ENCODE measurements at regions not wholly inside any gene's neighbourhood (a gene's known extent, or its start where the extent isn't known, plus 50 kb on each side); places are given as distances from the start of the nearest gene placed in this dataset.
A peak's percentile ranks its signal among the peaks of the same experiment; 100 is the strongest.
"Not testable (repeated sequence)": the region's sequence is repeated elsewhere in the genome, so short reads cannot be mapped to it uniquely, and the experiment has no call there.

DNA sequence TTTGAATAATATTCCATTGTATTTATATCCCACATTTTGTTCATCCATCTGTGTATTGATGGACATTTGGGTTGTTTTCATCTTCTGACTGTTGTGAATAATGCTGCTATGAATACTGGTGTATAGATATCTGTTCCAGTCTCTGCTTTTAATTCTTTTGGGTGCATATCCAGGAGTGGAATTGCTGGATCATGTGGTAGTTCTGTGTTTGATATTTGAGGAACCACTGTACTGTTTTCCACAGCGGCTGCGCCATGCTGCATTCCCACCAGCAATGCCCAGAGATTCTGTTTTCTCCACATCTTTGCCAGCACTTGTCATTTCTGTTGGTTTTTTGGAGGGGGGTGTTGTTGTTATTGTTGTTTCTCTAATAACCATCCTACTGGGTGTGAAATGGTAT is 131.6 kb upstream of the KIF26B start:
- no peak for DNase-seq

DNA sequence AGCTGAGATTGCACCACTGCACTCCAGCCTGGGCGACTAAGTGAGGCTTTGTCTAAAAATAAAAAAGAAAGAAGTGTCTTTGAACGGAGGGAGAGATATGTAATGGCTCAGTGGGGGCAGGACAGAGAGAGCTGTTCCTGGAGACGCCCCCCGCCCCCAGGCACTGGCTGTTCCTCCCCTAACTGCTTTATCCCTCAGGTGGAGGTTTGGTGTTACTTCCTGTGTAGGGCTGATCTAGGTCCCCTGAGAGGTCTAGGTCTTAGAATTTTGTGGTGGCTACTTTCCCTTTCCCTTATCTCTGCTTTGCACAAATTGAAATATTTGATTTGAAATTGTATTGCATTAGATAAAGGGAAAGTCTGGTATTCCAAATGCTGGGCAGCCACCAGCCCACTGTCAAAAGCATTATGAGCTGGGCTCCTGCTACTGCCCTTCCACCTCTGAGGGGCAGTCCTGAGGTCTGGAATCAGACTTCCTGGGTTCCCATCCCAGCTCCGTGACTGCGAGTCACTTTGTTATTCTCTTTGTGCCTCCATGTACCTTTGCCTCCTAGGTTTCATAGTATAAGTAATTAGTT is 134.8 kb upstream of the KIF26B start:
- DNase-seq: no peak

- DNase-seq: peak; percentile 74
Observed at GRCh38 chr1:245016700-245017099, 138.1 kb upstream of the KIF26B start.

GRCh38 chr1:245015031-245015430 is 139.8 kb upstream of the KIF26B start:
- DNase-seq: no peak

- no peak for DNase-seq
Observed at GRCh38 chr1:245014247-245015029, 140.3 kb upstream of the KIF26B start.

GRCh38 chr1:245010018-245010614 is 144.7 kb upstream of the KIF26B start:
- no peak for DNase-seq

GRCh38 chr1:245008761-245009160 is 144.4 kb upstream of the HNRNPU start:
- no peak for DNase-seq

DNA sequence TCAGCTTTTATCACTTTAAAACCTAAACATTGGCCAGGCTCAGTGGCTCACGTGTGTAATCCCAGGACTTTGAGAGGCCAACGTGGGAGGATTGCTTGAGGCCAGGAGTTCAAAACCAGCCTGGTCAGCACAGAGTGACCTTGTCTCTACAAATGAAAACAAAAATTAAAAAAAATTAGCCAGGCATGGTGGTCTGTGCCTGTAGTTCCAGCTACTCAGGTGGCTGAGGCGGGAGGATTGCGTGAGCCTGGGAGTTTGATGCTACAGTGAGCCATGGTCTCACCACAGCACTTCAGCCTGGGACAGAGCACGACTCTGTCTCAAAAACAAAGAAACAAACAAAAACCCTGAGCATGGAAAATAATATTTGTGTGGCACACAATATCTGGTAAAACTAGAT is 143.5 kb upstream of the HNRNPU start:
- no peak for DNase-seq

- DNase-seq: no peak
Observed at GRCh38 chr1:245003246-245003645, 138.9 kb upstream of the HNRNPU start.

GRCh38 chr1:245001252-245001651 is 136.9 kb upstream of the HNRNPU start:
- DNase-seq: no peak

GRCh38 chr1:245000872-245001188 is 136.5 kb upstream of the HNRNPU start:
- no peak for DNase-seq

DNA sequence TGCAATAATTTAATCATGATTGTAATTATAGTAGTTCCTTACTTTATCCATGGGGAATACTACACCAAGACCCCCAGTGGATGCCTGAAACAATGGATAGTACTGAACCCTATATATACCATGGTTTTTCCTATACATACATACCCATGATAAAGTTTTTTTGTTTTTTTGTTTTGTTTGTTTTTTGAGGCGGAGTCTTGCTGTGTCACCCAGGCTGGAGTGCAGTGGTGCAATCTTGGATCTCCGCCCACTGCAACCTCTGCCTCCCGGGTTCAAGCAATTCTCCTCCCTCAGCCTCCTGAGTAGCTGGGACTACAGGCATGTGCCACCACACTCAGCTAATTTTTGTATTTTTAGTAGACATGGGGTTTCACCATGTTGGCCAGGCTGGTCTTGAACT is 135.3 kb upstream of the HNRNPU start:
- DNase-seq: not testable (repeated sequence)

GRCh38 chr1:244998717-244999346 is 134.5 kb upstream of the HNRNPU start:
- DNase-seq: no peak

GRCh38 chr1:244995602-244996400 is 131.5 kb upstream of the HNRNPU start:
- no peak for DNase-seq

- DNase-seq: no peak
Observed at GRCh38 chr1:244992833-244993232, 128.5 kb upstream of the HNRNPU start.

DNA sequence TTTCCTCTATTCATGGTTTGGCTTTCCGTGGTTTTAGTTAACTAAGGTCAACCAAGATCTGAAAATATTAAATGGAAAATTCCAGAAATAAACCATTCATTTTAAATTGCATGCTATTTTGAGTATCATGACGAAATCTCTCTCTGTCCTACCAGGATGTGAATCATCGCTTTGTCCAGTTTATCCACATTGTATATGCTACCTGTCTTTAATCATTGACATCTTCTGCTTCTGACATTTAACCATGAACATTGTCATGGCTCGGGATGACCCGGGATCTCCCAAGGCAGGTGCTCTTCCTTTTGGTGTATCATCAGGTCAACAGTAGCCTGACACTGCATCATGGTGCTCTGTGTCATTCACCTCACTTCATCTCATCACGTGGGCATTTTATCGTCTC is 125.5 kb upstream of the HNRNPU start:
- no peak for DNase-seq

DNA sequence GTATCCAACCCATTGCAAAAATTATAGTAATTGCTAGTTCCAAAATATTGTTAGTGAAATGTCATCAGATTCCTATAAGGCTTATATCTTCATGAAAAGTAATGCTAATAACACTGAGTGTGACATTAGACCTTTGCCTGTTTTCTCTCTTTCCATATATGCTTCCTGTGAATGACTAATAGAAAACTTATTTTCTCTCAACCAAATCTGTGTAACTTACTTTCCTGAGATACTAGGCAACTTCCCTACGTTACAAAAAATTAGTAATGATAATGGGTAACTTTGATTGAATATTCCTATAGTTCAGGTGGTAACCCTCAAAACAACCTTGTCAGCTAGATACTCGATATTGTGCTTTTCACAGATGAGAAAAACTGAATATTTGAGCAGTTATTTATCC is 124.2 kb upstream of the HNRNPU start:
- DNase-seq: no peak

DNA sequence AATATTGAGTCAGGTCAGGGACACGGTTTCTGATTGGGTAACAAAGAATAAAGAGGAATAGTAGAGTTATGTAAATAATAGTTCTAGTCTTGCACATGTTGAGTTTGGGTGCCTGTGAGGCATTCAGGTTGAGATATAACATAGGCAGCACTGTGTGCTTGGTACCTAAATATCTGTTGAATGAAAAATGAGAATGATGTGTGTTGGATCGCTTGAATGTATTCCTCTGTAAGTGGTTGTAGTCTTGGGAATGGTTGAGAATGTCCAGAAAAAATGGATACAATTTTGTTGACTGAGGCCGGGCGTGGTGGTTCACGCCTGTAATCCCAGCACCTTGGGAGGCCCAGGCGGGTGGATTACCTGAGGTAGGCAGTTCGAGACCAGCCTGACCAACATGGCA is 116.3 kb upstream of the HNRNPU start:
- DNase-seq: no peak

DNA sequence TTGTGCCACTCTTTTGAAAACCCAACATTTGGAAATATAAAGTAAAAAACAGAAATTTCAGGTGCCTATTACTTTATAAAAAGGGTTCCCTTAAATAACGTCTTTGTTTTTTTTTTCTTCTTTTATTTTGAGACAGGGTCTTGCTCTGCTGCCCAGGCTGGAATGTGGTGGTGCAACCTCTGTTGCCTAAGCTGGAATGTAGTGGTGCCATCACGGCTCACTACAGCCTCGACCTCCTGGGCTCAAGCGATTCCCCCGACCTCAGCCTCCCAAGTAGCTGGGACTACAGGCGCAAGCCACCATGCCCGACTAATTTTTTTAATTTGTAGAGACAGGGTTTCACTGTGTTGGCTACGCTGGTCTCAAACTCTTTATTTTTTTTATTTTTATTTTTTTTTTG is 110.2 kb upstream of the HNRNPU start:
- DNase-seq: no peak

DNA sequence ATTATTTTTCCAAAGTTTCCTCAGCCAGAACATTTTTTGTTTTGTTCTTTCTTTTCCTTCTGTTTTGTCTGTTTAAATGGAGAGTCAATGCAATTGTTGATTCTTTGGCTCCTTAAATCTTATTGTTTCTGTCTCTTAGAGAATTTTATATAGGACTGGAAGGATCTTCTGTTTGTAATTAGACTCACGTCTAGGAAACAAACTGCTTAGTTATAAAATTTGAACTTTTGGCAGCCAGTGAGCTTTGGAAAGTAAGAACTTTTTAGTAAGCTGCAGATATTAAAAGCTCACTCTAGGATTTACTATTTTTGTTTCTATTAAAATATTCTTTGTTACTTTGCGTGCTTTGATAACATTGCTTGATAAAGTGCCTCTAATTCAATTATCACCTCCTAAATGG is 109.8 kb upstream of the HNRNPU start:
- no peak for DNase-seq

GRCh38 chr1:244971552-244972216 is 107.3 kb upstream of the HNRNPU start:
- no peak for DNase-seq

DNA sequence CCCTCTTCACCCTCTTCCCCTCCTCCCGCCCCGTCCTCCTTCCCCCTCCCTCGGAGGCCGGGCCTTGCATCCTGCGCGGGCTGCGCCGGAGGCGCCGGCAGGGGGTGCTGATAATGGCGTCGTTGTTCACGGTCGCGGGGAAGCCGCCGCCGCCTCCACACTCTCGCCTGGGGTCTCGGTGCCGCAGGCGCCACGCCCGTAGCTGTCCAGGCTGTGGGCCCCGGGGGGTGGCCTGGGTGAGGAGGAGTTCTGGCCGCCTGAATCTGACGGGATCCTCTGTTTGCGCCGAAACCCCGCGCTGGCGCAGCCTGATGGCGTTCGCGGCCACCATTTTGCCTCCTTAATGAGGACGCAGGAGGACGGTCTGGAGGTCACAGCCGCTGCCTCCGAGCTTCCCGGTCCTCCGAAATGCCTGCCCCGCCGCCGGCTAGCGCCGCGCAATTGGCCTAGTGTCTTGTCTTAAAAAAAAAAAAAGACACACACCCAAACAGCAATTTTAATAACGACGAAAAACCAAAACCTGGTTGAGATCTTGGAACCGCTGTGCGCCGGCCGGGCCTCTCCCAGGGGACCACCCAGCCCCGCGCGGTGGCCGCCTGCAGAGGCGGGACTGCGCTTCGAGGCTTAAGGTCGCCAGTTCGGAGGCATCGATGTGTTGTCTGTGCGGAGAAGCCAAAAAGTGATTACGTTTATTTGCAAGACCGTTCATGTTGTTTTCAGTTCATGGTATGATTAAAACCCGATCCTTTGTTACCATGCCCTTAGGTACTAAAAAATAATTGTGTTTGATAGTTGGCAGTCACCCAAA is 106.6 kb upstream of the HNRNPU start:
- peak; percentile 71 for DNase-seq

All from NCI-H2029 treated with DMSO at 0.1 percent for 48 hours (cell line).